Epithelial cell of prostate (primary cell): ENCODE measurements at regions not wholly inside any gene's neighbourhood (a gene's known extent, or its start where the extent isn't known, plus 50 kb on each side); places are given as distances from the start of the nearest gene placed in this dataset.
"Not testable (repeated sequence)": the region's sequence is repeated elsewhere in the genome, so short reads cannot be mapped to it uniquely, and the experiment has no call there.

ENCODE experiments used
- DNase-seq: peaks from one replicate; pipeline ENCODE4 v3.0.0-alpha.2; 2011; ENCODE audit warnings: low read depth, low spot score
- H3K27ac ChIP-seq: fragments of 450-650 bp; 2 replicates; pipeline ENCODE4 v1.5.1; 2017; ENCODE audit warnings: mild to moderate bottlenecking

GRCh38 chr13:23947893-23948292, 50.6 kb upstream of the C1QTNF9B start:
- DNase-seq: no peak

DNA sequence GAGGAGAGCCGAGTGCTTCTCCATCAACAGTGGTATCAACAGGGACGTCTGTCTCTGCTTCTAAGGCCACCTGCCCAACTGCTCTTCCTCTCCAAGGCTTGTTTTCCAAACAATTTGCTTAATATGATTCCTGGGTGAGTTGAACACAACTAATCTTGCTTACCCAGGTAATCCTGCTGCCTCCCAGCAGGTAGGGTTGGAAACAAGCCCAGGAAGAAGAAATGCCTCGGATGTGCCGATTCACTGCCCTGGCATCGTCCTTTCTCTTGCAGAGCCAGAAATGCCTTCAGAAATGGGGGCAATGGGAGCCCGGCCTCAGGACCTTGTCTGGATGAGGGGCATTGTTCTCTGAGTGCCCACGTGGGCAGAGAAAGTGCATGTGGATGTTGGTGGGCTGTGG, 51.9 kb upstream of the C1QTNF9B start:
- no peak overlapping the region for H3K27ac ChIP-seq
- DNase-seq: no peak

More at GRCh38 chr13:23947893-23948292, 50.6 kb upstream of the C1QTNF9B start:
- H3K27ac ChIP-seq: no peak overlapping the region

DNA sequence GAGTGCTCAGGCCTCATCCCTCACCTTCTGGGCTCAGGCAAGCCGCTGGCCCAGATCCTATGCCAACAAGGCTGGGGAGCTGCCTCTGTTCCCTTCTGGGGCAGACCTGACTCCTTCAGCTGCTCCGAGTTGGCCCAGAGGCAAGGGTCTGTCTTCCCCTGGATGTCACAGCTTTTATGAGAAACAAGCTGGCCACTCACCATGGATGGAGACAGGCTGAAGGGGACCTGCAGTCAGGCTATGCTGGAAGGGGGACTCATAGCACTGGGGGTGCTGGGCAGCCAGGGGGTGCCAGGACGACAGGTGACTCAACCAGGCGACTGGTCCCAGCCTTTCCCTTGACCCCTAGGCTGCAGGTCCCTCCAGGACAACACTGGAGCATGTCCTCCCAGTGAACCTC, 52.4 kb upstream of the C1QTNF9B start:
- no peak for DNase-seq
- H3K27ac ChIP-seq: no peak overlapping the region

GRCh38 chr13:23950736-23951510, 53.6 kb upstream of the C1QTNF9B start:
- DNase-seq: no peak
- H3K27ac ChIP-seq: no peak overlapping the region

DNA sequence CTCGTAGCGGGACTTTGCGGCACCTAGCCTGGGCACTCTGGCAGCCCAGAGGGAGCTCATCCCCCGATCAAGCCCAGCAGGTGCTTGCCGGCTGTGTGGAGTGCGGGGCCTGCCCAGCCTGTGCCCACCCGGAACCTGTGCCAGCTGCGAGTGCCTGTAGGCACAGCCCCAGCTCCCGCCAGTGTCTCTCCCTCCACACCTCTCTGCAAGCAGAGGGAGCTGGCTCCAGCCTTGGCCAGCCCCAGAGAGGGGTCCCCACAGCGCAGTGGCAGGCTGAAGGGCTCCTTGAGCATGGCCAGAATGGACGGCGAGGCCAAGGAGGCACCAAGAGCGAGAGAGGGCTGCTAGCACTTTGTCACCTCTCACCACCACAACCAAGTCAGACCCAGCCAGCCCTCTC, 55.5 kb upstream of the C1QTNF9B start:
- no peak overlapping the region for H3K27ac ChIP-seq
- DNase-seq: no peak

GRCh38 chr13:23953860-23954512, 56.7 kb upstream of the C1QTNF9B start:
- no peak overlapping the region for H3K27ac ChIP-seq
- DNase-seq: no peak

DNA sequence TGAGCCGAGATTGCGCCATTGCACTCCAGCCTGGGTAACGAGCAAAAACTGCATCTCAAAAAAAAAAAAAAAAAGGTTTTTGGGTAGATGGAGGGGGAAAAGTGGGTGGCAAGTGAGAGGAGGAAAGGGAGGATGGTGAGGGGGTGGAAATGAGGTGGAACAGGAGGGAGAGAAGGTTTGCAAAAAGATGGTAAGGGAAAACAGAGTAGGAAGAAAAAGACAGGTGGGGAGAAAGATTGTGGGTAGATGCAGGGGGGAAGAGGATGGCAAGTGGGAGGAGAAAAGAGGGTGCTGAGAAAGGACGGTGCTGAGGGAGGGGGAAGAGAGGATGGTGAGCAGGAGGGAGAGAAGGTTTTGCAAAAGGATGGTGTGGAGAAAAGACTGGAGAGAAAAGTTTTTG, 57.8 kb upstream of the C1QTNF9B start:
- no peak overlapping the region for H3K27ac ChIP-seq
- no peak for DNase-seq

DNA sequence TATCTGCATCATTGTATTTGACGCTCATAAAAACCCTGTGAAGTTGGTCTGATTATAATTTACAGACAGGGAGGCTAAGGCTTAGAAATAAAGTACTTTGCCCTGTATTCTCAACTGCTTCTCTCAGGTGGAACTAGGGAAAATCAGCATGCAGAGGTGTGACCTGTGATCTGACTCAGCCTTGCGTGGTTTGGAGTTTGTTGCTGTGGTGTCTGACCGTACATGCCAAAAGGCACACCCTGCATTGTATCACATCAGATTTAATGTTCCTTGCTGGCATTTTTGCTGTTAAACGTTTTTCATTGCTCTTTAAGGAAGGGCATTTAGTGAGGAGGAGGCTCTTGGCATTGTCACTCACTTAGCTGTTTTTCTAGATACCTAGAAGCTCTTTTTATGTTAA, 58.8 kb upstream of the C1QTNF9B start:
- peak overlapping the region; percentile 40 for H3K27ac ChIP-seq
- peak; percentile 72 for DNase-seq

- no peak overlapping the region for H3K27ac ChIP-seq
- DNase-seq: no peak
Observed at GRCh38 chr13:23957981-23958380, 60.7 kb upstream of the C1QTNF9B start.

DNA sequence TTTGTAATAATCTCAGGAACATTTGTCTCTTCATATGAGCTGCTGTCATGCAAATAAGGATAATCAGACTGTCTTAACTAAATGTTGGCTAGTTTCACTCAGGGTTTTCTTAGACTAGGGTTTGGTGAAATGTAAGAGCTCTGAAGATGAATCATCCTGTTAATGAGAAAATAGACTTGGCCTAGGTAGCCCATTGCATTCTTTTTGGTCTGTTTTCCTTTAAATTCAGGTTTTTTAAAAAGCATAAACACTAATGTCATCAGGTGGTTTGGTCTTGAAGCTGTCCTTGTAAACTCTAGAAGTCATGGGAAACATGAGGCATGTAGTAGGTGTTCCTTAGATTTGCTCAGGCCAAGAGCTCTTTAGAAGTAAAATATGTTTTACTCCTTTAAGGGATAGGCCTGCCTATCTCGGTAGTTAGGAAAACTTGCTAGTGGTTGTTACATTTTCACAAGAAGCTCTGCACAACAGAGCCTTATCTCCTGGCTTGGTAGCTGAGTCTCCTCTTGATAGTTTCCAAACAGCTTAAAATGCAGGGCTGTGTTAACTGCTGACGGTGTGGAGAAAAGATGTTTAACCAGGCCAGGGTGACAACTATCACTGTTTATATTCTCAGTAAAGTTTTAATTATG, 62.0 kb upstream of the C1QTNF9B start:
- no peak for DNase-seq

GRCh38 chr13:23960566-23961156, 63.4 kb upstream of the C1QTNF9B start:
- DNase-seq: no peak
- no peak overlapping the region for H3K27ac ChIP-seq

More for the DNA sequence above, 62.0 kb upstream of the C1QTNF9B start:
- no peak overlapping the region for H3K27ac ChIP-seq

DNA sequence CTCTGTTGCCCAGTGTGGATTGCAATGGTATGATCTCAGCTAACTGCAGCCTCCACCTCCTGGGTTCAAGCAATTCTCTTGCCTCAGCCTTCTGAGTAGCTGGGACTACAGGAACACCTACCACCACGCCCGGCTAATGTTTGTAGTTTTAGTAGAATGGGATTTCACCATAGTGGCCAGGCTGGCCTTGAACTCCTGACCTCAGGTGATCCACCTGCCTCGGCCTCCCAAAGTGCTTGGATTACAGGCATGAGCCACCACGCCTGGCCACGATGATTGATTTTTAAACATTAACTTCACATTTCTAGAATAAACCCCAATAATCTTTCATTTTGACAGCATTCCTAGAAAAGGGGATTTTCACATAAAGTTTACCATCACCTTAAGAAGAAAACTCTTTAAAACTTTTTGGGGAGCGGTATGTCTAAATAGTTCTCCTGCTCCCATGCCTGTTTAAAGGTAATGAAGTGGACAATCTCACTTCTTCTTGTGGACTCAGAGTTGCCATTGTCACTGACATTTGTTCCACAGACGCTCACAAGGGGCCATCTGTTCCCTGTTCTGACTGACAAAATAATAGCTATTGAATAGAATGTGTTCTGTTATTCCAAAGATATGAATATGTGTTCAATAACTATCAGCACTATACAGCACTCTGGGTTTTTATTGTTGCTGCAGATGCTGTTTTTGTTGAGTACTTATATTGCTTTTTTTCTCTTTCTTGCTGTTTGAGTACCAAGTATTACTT, 66.1 kb upstream of the C1QTNF9B start:
- no peak overlapping the region for H3K27ac ChIP-seq
- no peak for DNase-seq

DNA sequence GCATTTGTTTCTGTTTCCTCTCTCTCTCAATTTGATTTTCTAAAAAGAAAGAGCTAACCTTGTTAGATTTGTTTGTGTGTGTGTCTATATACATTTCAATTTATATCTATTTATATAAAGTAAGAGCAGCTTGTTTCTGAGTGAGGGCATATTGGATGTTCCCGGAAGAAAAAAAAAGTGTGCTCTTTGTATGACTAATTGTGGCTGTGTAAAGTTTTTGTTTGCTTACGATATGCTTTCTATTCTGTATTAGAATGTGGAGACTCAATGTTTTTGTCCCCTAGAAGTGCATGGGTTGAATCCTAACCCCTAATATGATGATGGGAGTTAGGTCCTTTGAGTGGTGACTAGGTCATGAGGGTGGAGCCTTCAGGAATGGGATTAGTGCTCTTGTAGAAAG, 66.6 kb upstream of the C1QTNF9B start:
- H3K27ac ChIP-seq: no peak overlapping the region
- no peak for DNase-seq

- no peak for DNase-seq
- H3K27ac ChIP-seq: no peak overlapping the region
Observed at GRCh38 chr13:23965346-23965745, 68.0 kb upstream of the C1QTNF9B start.

GRCh38 chr13:23966221-23966690, 69.0 kb upstream of the C1QTNF9B start:
- DNase-seq: no peak

GRCh38 chr13:23966691-23967615, 69.7 kb upstream of the C1QTNF9B start:
- H3K27ac ChIP-seq: no peak overlapping the region
- no peak for DNase-seq

More at GRCh38 chr13:23966221-23966690, 69.0 kb upstream of the C1QTNF9B start:
- H3K27ac ChIP-seq: no peak overlapping the region

- DNase-seq, H3K27ac ChIP-seq: not testable (repeated sequence)
Observed at GRCh38 chr13:23967792-23968191, 70.5 kb upstream of the C1QTNF9B start.

GRCh38 chr13:23969647-23970046, 72.3 kb upstream of the C1QTNF9B start:
- DNase-seq: no peak
- no peak overlapping the region for H3K27ac ChIP-seq
